ENCODE measurements at regions not wholly inside any gene's neighbourhood (a gene's known extent, or its start where the extent isn't known, plus 50 kb on each side); places are given as distances from the start of the nearest gene placed in this dataset.

DNA sequence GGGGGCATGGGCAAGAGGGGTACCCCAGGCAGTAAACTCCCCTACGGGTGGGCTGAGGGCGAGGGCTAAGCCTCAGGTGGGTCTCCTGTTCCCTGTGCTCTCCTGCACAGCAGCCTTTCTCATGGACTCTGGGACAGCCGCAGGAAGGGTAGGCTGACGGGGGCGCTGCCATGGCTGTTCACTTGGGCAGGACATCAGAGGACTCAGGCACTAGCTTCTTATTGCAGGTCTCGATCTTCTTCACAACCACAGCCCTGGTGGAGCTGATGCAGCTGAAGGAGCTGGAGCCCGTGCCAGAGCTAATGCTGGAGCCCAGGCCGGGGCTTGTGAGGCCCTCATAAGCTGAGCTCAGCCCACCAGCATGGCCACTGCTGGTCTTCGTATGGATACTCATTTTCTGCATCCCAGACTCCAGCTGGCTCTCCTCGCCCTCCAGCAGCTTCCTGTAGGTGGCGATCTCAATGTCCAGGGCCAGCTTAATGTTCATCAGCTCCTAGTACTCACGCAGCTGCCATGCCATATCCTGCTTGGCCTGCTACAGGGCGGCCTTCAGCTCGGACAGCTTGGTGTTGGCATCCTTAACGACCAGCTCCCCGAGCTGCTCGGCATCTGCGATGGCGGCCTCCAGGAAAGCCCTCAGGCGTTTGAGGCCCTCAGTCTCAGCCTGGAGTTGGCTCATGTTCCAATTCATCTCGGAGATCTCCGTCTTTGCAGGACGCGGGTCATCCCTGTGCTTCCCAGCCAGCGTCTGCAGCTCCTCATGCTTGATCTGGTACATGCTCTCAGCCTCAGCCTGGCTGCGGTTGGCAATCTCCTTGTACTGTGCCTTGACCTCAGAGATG is 359.8 kb upstream of the SETBP1 start:
- Mint-ChIP-seq H3K36me3 (ENCODE audit: low read depth) (no peaks in the 10 kb centered on the region), H3K27ac (no peak overlapping the region), H3K4me1 (ENCODE audit: low read depth) (no peaks in the 10 kb centered on the region), H3K9me3 (no peaks in the 10 kb centered on the region), H3K27me3 (no peaks in the 10 kb centered on the region), H3K4me3 (no peak overlapping the region)
- Histone ChIP-seq H3K27me3 (ENCODE audit: control insufficient read depth in 1 of 2, insufficient read depth in 2 of 2, low read length in 2 of 2) (no peaks in the 10 kb centered on the region), H3K36me3 (ENCODE audit: insufficient read depth, low read length) (no peaks in the 10 kb centered on the region), H3K4me3 (ENCODE audit: low read length) (no peak overlapping the region), H3K4me1 (ENCODE audit: insufficient read depth, low read length) (no peaks in the 10 kb centered on the region), H3K27ac (ENCODE audit: low read depth in 1 of 2, low read length in 2 of 2) (no peak overlapping the region), H3K9me3 (ENCODE audit: control insufficient read depth in 1 of 2, insufficient read depth in 1 of 2, low read length in 2 of 2) (peaks cover 0 to 20% of the 10 kb centered on the region in 2 experiments)
- ChIA-PET CTCF (no interaction called here), POLR2A (no interaction called here)
- intact Hi-C loops (cut with DNase I, micrococcal nuclease) = no loop called here
- ATAC-seq (ENCODE audit: poor library complexity) (no peak), DNase-seq (no peak)
- TF ChIP-seq, protein P1, sequence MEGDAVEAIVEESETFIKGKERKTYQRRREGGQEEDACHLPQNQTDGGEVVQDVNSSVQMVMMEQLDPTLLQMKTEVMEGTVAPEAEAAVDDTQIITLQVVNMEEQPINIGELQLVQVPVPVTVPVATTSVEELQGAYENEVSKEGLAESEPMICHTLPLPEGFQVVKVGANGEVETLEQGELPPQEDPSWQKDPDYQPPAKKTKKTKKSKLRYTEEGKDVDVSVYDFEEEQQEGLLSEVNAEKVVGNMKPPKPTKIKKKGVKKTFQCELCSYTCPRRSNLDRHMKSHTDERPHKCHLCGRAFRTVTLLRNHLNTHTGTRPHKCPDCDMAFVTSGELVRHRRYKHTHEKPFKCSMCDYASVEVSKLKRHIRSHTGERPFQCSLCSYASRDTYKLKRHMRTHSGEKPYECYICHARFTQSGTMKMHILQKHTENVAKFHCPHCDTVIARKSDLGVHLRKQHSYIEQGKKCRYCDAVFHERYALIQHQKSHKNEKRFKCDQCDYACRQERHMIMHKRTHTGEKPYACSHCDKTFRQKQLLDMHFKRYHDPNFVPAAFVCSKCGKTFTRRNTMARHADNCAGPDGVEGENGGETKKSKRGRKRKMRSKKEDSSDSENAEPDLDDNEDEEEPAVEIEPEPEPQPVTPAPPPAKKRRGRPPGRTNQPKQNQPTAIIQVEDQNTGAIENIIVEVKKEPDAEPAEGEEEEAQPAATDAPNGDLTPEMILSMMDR (IDR thresholded peaks at IDR 0.05) = no peak

- Histone ChIP-seq H3K36me3 (ENCODE audit: insufficient read depth, low read length) (no peaks in the 10 kb centered on the region), H3K4me3 (ENCODE audit: low read length) (no peak overlapping the region), H3K4me1 (ENCODE audit: insufficient read depth, low read length) (no peaks in the 10 kb centered on the region), H3K27ac (ENCODE audit: low read depth in 1 of 2, low read length in 2 of 2) (no peak overlapping the region), H3K9me3 (ENCODE audit: control insufficient read depth in 1 of 2, insufficient read depth in 1 of 2, low read length in 2 of 2) (peaks cover 0 to 20% of the 10 kb centered on the region in 2 experiments), H3K27me3 (ENCODE audit: control insufficient read depth in 1 of 2, insufficient read depth in 2 of 2, low read length in 2 of 2) (no peaks in the 10 kb centered on the region)
- CTCF ChIA-PET = interaction anchor here (0.6 kb wide), 1 partner anchor 168 kb away, joined by 3 read pairs; no protein-coding TSS in a partner anchor
- Mint-ChIP-seq H3K9me3 (no peaks in the 10 kb centered on the region), H3K27ac (no peak overlapping the region), H3K36me3 (ENCODE audit: low read depth) (no peaks in the 10 kb centered on the region), H3K4me1 (ENCODE audit: low read depth) (no peaks in the 10 kb centered on the region), H3K4me3 (no peak overlapping the region), H3K27me3 (no peaks in the 10 kb centered on the region)
- intact Hi-C loops (cut with DNase I, micrococcal nuclease) = no loop called here
- TF ChIP-seq, protein P1 (IDR thresholded peaks at IDR 0.05) = no peak
- POLR2A ChIA-PET = no interaction called here
- ATAC-seq (ENCODE audit: poor library complexity) (no peak), DNase-seq (no peak)
Observed at GRCh38 chr18:44321868-44322590, 358.7 kb upstream of the SETBP1 start.

GRCh38 chr18:44323125-44323524 is 357.6 kb upstream of the SETBP1 start:
- Mint-ChIP-seq H3K4me3 (no peak overlapping the region), H3K27ac (no peak overlapping the region), H3K27me3 (no peaks in the 10 kb centered on the region), H3K9me3 (no peaks in the 10 kb centered on the region), H3K4me1 (ENCODE audit: low read depth) (no peaks in the 10 kb centered on the region), H3K36me3 (ENCODE audit: low read depth) (no peaks in the 10 kb centered on the region)
- TF ChIP-seq, protein P1 (IDR thresholded peaks at IDR 0.05) = no peak
- no peaks in the 10 kb centered on the region for H3K4me1 ChIP-seq (ENCODE audit: insufficient read depth, low read length)
- no peak overlapping the region for H3K27ac ChIP-seq (ENCODE audit: low read depth in 1 of 2, low read length in 2 of 2)
- ATAC-seq (ENCODE audit: poor library complexity) = no peak
- no peak overlapping the region for H3K4me3 ChIP-seq (ENCODE audit: low read length)
- ChIA-PET POLR2A (no interaction called here), CTCF (no interaction called here)
- no peak for DNase-seq
- H3K9me3 ChIP-seq (ENCODE audit: control insufficient read depth in 1 of 2, insufficient read depth in 1 of 2, low read length in 2 of 2) = peaks cover 0 to 20% of the 10 kb centered on the region in 2 experiments
- no peaks in the 10 kb centered on the region for H3K36me3 ChIP-seq (ENCODE audit: insufficient read depth, low read length)
- H3K27me3 ChIP-seq (ENCODE audit: control insufficient read depth in 1 of 2, insufficient read depth in 2 of 2, low read length in 2 of 2) = no peaks in the 10 kb centered on the region
- intact Hi-C loops (cut with DNase I, micrococcal nuclease) = no loop called here
